ENCODE measurements at regions not wholly inside any gene's neighbourhood (a gene's known extent, or its start where the extent isn't known, plus 50 kb on each side); places are given as distances from the start of the nearest gene placed in this dataset.

DNA sequence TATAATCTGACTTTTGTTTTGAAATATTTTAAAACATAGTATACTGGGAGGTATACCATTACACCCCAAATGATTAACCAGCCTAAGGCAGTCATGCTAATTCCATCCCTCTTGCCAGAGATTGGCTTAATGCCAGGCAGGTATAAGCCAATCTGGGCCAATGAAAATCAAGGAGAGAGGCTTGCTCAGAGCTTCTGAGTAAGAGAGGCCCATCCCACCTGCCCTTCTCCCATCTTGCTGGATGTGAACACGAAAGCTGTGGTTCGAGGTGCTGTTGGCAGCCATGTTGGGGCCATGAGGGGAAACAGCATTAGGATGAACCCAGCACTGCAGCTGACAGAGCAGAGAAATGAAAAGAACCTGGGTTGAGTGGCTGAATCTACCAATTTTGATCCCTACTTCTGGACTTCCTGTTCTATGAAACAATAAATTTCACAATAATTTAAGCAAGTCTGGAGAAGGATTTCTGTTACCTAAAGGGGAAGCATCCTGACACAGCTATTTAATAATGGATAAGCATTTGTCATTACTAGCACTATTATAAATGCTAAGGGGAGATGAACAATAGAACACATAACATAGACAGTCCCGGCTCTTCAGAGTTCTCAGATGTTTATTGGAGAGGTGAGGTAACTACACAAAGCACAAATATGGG, 152.3 kb downstream of the CDC5L start:
- Histone ChIP-seq H3K4me3 (ENCODE audit: control insufficient read depth in 2 of 3, extremely low read depth in 1 of 3, insufficient read depth in 2 of 3, low read depth in 1 of 3, low read length in 3 of 3) (no peak overlapping the region), H3K4me1 (ENCODE audit: control insufficient read depth, extremely low read depth, insufficient read depth, low read length) (no peaks in the 10 kb centered on the region), H3K9me1 (ENCODE audit: control insufficient read depth, extremely low read depth, insufficient read depth, low read length) (no peaks in the 10 kb centered on the region), H2AFZ (ENCODE audit: control insufficient read depth, low read length) (peak overlapping the region; percentile 23), H3K27me3 (ENCODE audit: control insufficient read depth, extremely low read depth, insufficient read depth, low read length) (no peaks in the 10 kb centered on the region), H3K9ac (ENCODE audit: control insufficient read depth, extremely low read depth, insufficient read depth, low read length) (no peak overlapping the region), H3K79me2 (ENCODE audit: control insufficient read depth, insufficient read depth, low read length) (no peaks in the 10 kb centered on the region), H3K36me3 (ENCODE audit: control insufficient read depth in 2 of 2, extremely low read depth in 1 of 2, insufficient read depth in 2 of 2, low read length in 2 of 2) (no peaks in the 10 kb centered on the region), H3K27ac (ENCODE audit: control insufficient read depth, insufficient read depth, low read length) (no peak overlapping the region), H3K9me3 (ENCODE audit: control insufficient read depth, low read depth, low read length) (no peaks in the 10 kb centered on the region), H3K4me2 (ENCODE audit: control insufficient read depth, extremely low read depth, insufficient read depth, low read depth, low read length) (no peak overlapping the region), H4K20me1 (ENCODE audit: control insufficient read depth, extremely low read depth, insufficient read depth, low read length) (no peaks in the 10 kb centered on the region)
- peak; percentile 5 for DNase-seq (ENCODE audit: low read depth, low spot score)
- dilution Hi-C loops (cut with MboI; ENCODE audit: extremely low pct_ligation_motif_present, low sequenced_read_pairs), result no loop called here
- FAIRE-seq, result no peak
- no peak for TF ChIP-seq EZH2 (IDR thresholded peaks at IDR 0.05; ENCODE audit: low read length)
- TF ChIP-seq, protein P1, sequence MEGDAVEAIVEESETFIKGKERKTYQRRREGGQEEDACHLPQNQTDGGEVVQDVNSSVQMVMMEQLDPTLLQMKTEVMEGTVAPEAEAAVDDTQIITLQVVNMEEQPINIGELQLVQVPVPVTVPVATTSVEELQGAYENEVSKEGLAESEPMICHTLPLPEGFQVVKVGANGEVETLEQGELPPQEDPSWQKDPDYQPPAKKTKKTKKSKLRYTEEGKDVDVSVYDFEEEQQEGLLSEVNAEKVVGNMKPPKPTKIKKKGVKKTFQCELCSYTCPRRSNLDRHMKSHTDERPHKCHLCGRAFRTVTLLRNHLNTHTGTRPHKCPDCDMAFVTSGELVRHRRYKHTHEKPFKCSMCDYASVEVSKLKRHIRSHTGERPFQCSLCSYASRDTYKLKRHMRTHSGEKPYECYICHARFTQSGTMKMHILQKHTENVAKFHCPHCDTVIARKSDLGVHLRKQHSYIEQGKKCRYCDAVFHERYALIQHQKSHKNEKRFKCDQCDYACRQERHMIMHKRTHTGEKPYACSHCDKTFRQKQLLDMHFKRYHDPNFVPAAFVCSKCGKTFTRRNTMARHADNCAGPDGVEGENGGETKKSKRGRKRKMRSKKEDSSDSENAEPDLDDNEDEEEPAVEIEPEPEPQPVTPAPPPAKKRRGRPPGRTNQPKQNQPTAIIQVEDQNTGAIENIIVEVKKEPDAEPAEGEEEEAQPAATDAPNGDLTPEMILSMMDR (optimal IDR thresholded peaks at IDR 0.05 in 1 of 3, IDR thresholded peaks at IDR 0.05 in 1 of 3, conservative IDR thresholded peaks at IDR 0.05 in 1 of 3; ENCODE audit: extremely low read depth in 1 of 3, insufficient read depth in 2 of 3, low read length in 3 of 3), result no peak

- Histone ChIP-seq H3K9me1 (ENCODE audit: control insufficient read depth, extremely low read depth, insufficient read depth, low read length) (no peaks in the 10 kb centered on the region), H3K9ac (ENCODE audit: control insufficient read depth, extremely low read depth, insufficient read depth, low read length) (no peak overlapping the region), H3K9me3 (ENCODE audit: control insufficient read depth, low read depth, low read length) (no peaks in the 10 kb centered on the region), H3K4me2 (ENCODE audit: control insufficient read depth, extremely low read depth, insufficient read depth, low read depth, low read length) (no peak overlapping the region), H3K36me3 (ENCODE audit: control insufficient read depth in 2 of 2, extremely low read depth in 1 of 2, insufficient read depth in 2 of 2, low read length in 2 of 2) (no peaks in the 10 kb centered on the region), H3K4me3 (ENCODE audit: control insufficient read depth in 2 of 3, extremely low read depth in 1 of 3, insufficient read depth in 2 of 3, low read depth in 1 of 3, low read length in 3 of 3) (no peak overlapping the region), H2AFZ (ENCODE audit: control insufficient read depth, low read length) (no peak overlapping the region), H3K79me2 (ENCODE audit: control insufficient read depth, insufficient read depth, low read length) (no peaks in the 10 kb centered on the region), H3K4me1 (ENCODE audit: control insufficient read depth, extremely low read depth, insufficient read depth, low read length) (no peaks in the 10 kb centered on the region), H3K27ac (ENCODE audit: control insufficient read depth, insufficient read depth, low read length) (no peak overlapping the region), H4K20me1 (ENCODE audit: control insufficient read depth, extremely low read depth, insufficient read depth, low read length) (no peaks in the 10 kb centered on the region), H3K27me3 (ENCODE audit: control insufficient read depth, extremely low read depth, insufficient read depth, low read length) (no peaks in the 10 kb centered on the region)
- no peak for TF ChIP-seq EZH2 (IDR thresholded peaks at IDR 0.05; ENCODE audit: low read length)
- TF ChIP-seq, protein P1 (optimal IDR thresholded peaks at IDR 0.05 in 1 of 3, IDR thresholded peaks at IDR 0.05 in 1 of 3, conservative IDR thresholded peaks at IDR 0.05 in 1 of 3; ENCODE audit: extremely low read depth in 1 of 3, insufficient read depth in 2 of 3, low read length in 3 of 3), result no peak
- DNase-seq (ENCODE audit: low read depth, low spot score) (no peak), FAIRE-seq (no peak)
- dilution Hi-C loops (cut with MboI; ENCODE audit: extremely low pct_ligation_motif_present, low sequenced_read_pairs), result no loop called here
Measured at GRCh38 chr6:44540881-44541280, 153.4 kb downstream of the CDC5L start.
